ENCODE measurements at regions not wholly inside any gene's neighbourhood (a gene's known extent, or its start where the extent isn't known, plus 50 kb on each side); places are given as distances from the start of the nearest gene placed in this dataset.
"Not testable (repeated sequence)": the region's sequence is repeated elsewhere in the genome, so short reads cannot be mapped to it uniquely, and the experiment has no call there.

DNA sequence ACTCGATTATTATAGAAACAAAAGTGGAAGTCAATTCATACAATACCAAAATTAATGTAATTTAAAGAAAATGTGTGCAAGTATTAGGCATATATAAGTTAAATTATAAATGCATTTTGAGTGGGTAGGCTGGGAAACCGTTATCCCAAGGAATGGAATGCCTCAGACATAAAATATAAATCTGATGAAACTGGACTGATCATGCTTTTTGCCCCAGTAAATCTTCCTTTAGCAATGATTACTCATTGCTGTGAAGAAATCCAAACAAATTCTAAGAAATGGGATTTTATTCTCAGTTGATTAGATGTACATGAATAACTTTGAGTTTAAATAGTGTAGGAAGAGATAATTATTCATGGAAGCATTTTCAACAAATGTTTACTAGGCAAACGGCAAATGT, 185.5 kb upstream of the KCNMB2 start:
- TF ChIP-seq CTCF (IDR thresholded peaks at IDR 0.05; ENCODE audit: control insufficient read depth, insufficient read depth, low read depth, low read length, missing control alignments) = no peak
- DNase-seq (ENCODE audit: low read depth) = no peak
- no peak overlapping the region for H3K4me3 ChIP-seq (ENCODE audit: control insufficient read depth, low read depth, low read length)

DNA sequence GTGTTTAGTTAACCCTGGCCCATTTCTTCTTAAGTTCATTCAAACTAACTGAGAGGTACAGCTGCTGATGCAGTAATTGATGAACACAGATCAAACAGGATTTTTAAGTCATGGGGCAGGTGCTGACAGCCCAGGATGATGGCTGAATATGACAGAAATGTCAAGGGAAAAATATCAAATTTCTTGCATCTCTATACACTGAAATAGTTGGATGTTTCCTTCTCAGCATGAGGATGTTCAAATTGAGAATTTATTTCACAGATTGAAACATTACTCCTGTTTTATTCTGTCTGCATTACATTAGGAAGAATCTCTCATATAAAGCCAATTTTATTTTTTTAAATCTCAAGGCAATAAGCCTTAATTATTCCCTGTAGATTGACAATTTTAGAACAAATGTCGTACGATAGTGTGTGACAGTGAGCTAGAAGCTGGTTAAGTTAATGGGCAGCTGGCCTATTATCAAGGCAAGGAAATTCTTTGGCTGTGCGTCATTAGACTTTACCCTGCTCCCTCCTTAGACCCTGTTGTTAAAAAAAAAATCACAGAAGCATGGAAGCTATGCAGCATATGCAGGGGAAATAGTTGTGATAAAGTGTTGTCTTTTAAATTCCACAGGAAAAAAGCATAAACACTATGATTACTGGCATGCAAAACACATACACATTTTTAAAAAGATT, 183.8 kb upstream of the KCNMB2 start:
- peak; percentile 67 for DNase-seq (ENCODE audit: low read depth)
- TF ChIP-seq CTCF (IDR thresholded peaks at IDR 0.05; ENCODE audit: control insufficient read depth, insufficient read depth, low read depth, low read length, missing control alignments) = no peak

DNA sequence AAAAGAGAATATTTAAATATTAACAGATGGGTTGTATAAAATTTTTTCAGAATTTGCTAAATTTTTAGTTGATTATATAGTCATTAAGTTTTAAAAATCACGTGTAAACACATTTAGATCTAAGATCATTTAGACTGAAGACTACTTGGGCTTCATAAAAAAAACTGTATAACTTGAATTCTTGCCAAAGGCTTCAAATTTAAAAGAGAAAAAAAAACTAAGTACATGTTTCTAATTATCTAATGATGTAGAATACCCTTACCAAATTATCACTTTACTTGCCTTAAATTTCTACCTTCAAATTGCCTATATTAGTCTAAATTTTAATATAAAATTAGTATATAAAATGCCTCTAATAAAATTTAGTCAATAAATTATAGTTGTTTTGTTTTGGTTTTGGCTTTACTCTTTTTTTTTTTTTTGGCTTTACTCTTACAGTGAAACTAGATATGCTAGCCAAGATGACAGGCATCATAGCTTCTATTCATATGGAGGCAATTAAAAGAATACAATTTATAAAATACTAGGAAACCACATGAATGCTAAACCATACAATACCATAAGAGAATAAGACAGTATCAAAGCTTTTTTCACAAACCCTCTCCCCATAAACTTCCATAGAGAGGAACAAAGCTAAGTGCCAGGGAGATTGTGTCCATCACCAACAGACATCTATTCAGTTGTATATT, 183.1 kb upstream of the KCNMB2 start:
- H3K4me3 ChIP-seq (ENCODE audit: control insufficient read depth, low read depth, low read length) = no peak overlapping the region
- no peak for TF ChIP-seq CTCF (IDR thresholded peaks at IDR 0.05; ENCODE audit: control insufficient read depth, insufficient read depth, low read depth, low read length, missing control alignments)
- DNase-seq (ENCODE audit: low read depth) = no peak

More for the DNA sequence above, 183.8 kb upstream of the KCNMB2 start:
- no peak overlapping the region for H3K4me3 ChIP-seq (ENCODE audit: control insufficient read depth, low read depth, low read length)

DNA sequence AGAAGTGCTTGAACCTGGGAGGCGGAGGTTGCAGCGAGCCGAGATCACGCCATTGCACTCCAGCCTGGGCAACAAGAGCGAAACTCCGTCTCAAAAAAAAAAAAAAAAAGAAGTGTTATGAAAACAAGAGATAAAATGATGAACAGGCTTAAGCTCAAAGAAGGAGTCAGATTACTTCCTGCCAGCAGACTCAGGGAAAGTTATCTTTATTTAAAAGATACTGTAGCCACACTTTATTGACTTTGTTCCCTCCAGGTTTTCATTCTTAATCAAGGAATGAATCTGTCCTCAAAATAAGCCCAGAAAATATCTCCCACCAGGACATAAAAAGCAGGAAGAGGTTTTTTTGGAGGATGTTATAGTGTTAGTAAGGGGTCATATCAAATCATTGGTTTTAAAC, 176.5 kb upstream of the KCNMB2 start:
- no peak overlapping the region for H3K4me3 ChIP-seq (ENCODE audit: control insufficient read depth, low read depth, low read length)
- TF ChIP-seq CTCF (IDR thresholded peaks at IDR 0.05; ENCODE audit: control insufficient read depth, insufficient read depth, low read depth, low read length, missing control alignments) = no peak
- no peak for DNase-seq (ENCODE audit: low read depth)

- not testable (repeated sequence) for DNase-seq (ENCODE audit: low read depth); H3K4me3 ChIP-seq (ENCODE audit: control insufficient read depth, low read depth, low read length)
Measured at GRCh38 chr3:178363048-178363447, 173.2 kb upstream of the KCNMB2 start.

GRCh38 chr3:178367817-178368617, 168.2 kb upstream of the KCNMB2 start:
- no peak for TF ChIP-seq CTCF (IDR thresholded peaks at IDR 0.05; ENCODE audit: control insufficient read depth, insufficient read depth, low read depth, low read length, missing control alignments)
- no peak for DNase-seq (ENCODE audit: low read depth)
- no peak overlapping the region for H3K4me3 ChIP-seq (ENCODE audit: control insufficient read depth, low read depth, low read length)

GRCh38 chr3:178369006-178369405, 167.2 kb upstream of the KCNMB2 start:
- DNase-seq (ENCODE audit: low read depth) = no peak
- no peak overlapping the region for H3K4me3 ChIP-seq (ENCODE audit: control insufficient read depth, low read depth, low read length)
- TF ChIP-seq CTCF (IDR thresholded peaks at IDR 0.05; ENCODE audit: control insufficient read depth, insufficient read depth, low read depth, low read length, missing control alignments) = no peak
